ENCODE measurements at regions not wholly inside any gene's neighbourhood (a gene's known extent, or its start where the extent isn't known, plus 50 kb on each side); places are given as distances from the start of the nearest gene placed in this dataset.

DNA sequence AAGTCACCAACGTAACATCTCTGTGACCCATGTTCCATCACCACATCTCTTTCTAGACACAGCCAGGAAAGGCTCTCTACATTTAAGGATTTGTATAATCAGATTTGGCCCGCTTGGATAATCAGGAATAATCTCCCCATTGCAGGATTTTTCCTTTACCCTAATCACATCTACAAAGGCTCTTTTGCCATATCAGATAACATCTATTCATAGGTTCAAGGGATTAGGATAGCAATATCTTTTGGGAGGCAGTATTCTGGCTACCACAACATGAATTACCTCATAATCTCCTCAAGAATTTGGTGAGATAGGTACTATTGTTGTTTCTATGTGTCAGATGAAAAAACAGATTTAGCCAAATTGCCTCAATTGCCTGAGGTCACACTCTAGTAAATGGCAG, 142.8 kb upstream of the UBASH3B start:
- no peak for DNase-seq (ENCODE audit: low spot score)
- in situ Hi-C loops (cut with MboI; ENCODE audit: low pct_unique_long_range_greater_than_20kb, low sequenced_read_pairs, unreplicated experiment): no loop called here
- no peak for TF ChIP-seq CTCF (IDR thresholded peaks at IDR 0.05; ENCODE audit: extremely low read depth, insufficient read depth, missing control alignments)

DNA sequence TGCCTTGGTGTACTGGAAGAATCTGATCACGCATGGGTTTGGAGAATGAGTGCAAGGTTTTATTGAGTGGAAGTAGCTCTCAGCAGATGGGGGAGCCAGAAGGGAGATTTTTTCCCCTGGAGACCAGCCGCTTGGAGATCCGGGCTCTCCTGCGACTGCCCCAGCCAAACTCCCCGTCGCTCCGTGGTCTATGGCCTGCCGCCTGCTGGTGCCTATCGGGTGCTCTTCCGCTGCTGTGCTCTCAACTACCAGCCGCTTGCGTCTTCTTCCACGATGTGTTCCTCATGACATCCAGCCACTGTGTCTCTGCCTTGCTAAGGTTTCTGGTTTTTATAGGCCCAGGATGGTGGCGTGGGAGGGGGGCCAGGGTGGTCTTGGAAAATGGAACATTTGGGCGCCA, 145.6 kb upstream of the UBASH3B start:
- in situ Hi-C loops (cut with MboI; ENCODE audit: low pct_unique_long_range_greater_than_20kb, low sequenced_read_pairs, unreplicated experiment): loop anchor here (10.0 kb wide), 2 partner anchors 295 to 855 kb away; no protein-coding TSS in a partner anchor
- no peak for DNase-seq (ENCODE audit: low spot score)
- TF ChIP-seq CTCF (IDR thresholded peaks at IDR 0.05; ENCODE audit: extremely low read depth, insufficient read depth, missing control alignments): no peak

- no peak for TF ChIP-seq CTCF (IDR thresholded peaks at IDR 0.05; ENCODE audit: extremely low read depth, insufficient read depth, missing control alignments)
- in situ Hi-C loops (cut with MboI; ENCODE audit: low pct_unique_long_range_greater_than_20kb, low sequenced_read_pairs, unreplicated experiment): loop anchor here (10.0 kb wide), 2 partner anchors 294 to 854 kb away; no protein-coding TSS in a partner anchor
- no peak for DNase-seq (ENCODE audit: low spot score)
These were observed 146.4 kb upstream of the UBASH3B start for GRCh38 chr11:122509091-122509490.

DNA sequence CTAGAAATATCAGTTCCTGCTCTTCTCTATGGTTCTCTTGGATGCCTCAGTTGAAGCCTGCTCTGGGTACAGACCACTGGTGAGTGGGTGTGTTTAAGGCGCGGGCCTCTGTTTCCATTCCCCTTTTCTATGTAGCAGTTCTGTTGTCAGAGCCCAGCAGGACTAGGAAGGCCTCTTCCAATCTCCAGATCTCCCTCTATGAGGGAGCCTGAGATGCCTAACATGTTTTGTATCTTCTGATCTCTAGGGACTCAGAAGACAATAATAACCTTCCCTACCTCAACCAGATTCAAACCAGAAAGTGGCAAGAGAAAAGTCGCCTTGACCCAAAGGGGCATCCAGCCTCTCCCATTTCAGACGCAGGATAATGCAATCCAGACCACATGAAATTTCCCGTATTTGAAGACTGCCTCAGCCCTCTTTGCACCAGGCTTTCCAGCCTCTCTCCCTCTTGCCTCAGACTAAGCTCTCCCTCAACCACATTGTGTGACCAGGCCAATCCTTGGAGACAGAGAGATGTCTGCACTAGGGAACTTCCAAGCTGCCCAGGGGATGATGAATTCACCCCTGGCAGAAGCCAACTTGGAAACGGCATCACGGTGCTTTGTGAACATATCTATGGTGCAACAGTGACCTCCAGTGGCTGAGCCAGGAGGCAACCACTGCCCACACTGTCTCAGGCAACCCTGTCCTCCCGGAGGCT, 150.1 kb upstream of the UBASH3B start:
- in situ Hi-C loops (cut with MboI; ENCODE audit: low pct_unique_long_range_greater_than_20kb, low sequenced_read_pairs, unreplicated experiment): loop anchor here (10.0 kb wide), 2 partner anchors 291 to 851 kb away; no protein-coding TSS in a partner anchor
- DNase-seq (ENCODE audit: low spot score): peak; percentile 62

GRCh38 chr11:122494221-122494620, 161.3 kb upstream of the UBASH3B start:
- in situ Hi-C loops (cut with MboI; ENCODE audit: low pct_unique_long_range_greater_than_20kb, low sequenced_read_pairs, unreplicated experiment): no loop called here
- DNase-seq (ENCODE audit: low spot score): no peak
- no peak for TF ChIP-seq CTCF (IDR thresholded peaks at IDR 0.05; ENCODE audit: extremely low read depth, insufficient read depth, missing control alignments)

More for the DNA sequence above, 150.1 kb upstream of the UBASH3B start:
- peak; percentile 88 for TF ChIP-seq CTCF (IDR thresholded peaks at IDR 0.05; ENCODE audit: extremely low read depth, insufficient read depth, missing control alignments)

DNA sequence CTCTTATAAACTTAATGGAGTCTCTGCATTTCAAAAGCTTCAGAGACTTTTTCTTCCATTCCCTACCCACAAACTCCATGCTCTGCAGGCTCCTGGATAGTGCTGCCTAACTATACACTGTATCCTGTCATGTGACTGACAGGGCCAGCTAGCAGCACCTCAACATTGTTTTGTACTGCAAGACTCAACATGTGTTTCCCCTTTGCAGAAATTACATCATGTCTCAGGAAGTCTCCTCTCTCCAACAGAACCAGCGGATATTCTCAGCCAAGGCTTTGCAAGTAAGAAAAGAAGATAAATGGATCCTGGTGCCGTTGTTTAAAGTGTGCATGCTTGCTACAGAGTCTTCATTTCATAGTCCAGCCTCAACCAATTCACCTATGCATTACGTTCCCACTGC, 164.0 kb upstream of the UBASH3B start:
- TF ChIP-seq CTCF (IDR thresholded peaks at IDR 0.05; ENCODE audit: extremely low read depth, insufficient read depth, missing control alignments): no peak
- no peak for DNase-seq (ENCODE audit: low spot score)
- in situ Hi-C loops (cut with MboI; ENCODE audit: low pct_unique_long_range_greater_than_20kb, low sequenced_read_pairs, unreplicated experiment): no loop called here

Data from GM13977 (cell line).